Keratinocyte (primary cell): ENCODE measurements at regions not wholly inside any gene's neighbourhood (a gene's known extent, or its start where the extent isn't known, plus 50 kb on each side); places are given as distances from the start of the nearest gene placed in this dataset.

Source experiments
- DNase-seq: peaks from one replicate; pipeline ENCODE4 v3.0.0-alpha.2; 2011; ENCODE audit warnings: low read depth, missing footprints, low spot score
- FAIRE-seq: peaks from 2 replicates; lab custom pipeline; 2011; peaks lifted over from hg19 to GRCh38; lab: Jason Lieb, UNC
- H2AFZ ChIP-seq: 2 replicates; pipeline ENCODE4 v1.6.0; 2012; ENCODE audit warnings: low read length, control low read depth, inconsistent platforms; ENCODE audit not compliant: control insufficient read depth
- H3K27ac ChIP-seq: 2 replicates; pipeline ENCODE4 v1.5.1; 2011; ENCODE audit warnings: low read length; ENCODE audit not compliant: control insufficient read depth, insufficient read depth
- H3K27me3 ChIP-seq: 3 replicates; pipeline ENCODE4 v1.6.0; 2011; ENCODE audit warnings: low read length; ENCODE audit not compliant: control insufficient read depth, insufficient read depth; ENCODE audit errors: extremely low read depth
- H3K36me3 ChIP-seq, 2 experiments: 2 replicates in 1 of 2; 3 replicates in 1 of 2; pipeline ENCODE4 v1.5.1; 2011; ENCODE audit warnings: low read length in 2 of 2, mild to moderate bottlenecking in 1 of 2; ENCODE audit not compliant: control insufficient read depth in 2 of 2, insufficient read depth in 2 of 2; ENCODE audit errors: extremely low read depth in 1 of 2
- H3K4me1 ChIP-seq: 3 replicates; pipeline ENCODE4 v1.5.1; 2011; ENCODE audit warnings: low read length; ENCODE audit not compliant: control insufficient read depth, insufficient read depth; ENCODE audit errors: extremely low read depth
- H3K4me2 ChIP-seq: 3 replicates; pipeline ENCODE4 v1.6.0; 2011; ENCODE audit warnings: low read depth, low read length; ENCODE audit not compliant: control insufficient read depth, insufficient read depth; ENCODE audit errors: extremely low read depth
- H3K4me3 ChIP-seq, 3 experiments: fragments of 200-600 bp in 1 of 3; sonication (generic) in 1 of 3; 2 replicates in 2 of 3; 3 replicates in 1 of 3; pipeline ENCODE4 v1.5.1; 2011 to 2016; ENCODE audit warnings: low read length in 3 of 3, mild to moderate bottlenecking in 3 of 3, control low read depth in 2 of 3, inconsistent platforms in 1 of 3, low read depth in 1 of 3, mixed read lengths in 1 of 3, mixed run types in 1 of 3, moderate library complexity in 1 of 3; ENCODE audit not compliant: control insufficient read depth in 2 of 3, insufficient read depth in 2 of 3; ENCODE audit errors: extremely low read depth in 1 of 3
- H3K79me2 ChIP-seq: 2 replicates; pipeline ENCODE4 v1.6.0; 2012; ENCODE audit warnings: low read length; ENCODE audit not compliant: control insufficient read depth, insufficient read depth
- H3K9ac ChIP-seq: 3 replicates; pipeline ENCODE4 v1.6.0; 2011; ENCODE audit warnings: low read length; ENCODE audit not compliant: control insufficient read depth, insufficient read depth; ENCODE audit errors: extremely low read depth
- H3K9me1 ChIP-seq: 3 replicates; pipeline ENCODE4 v1.6.0; 2011; ENCODE audit warnings: low read length; ENCODE audit not compliant: control insufficient read depth, insufficient read depth; ENCODE audit errors: extremely low read depth
- H3K9me3 ChIP-seq: 2 replicates; pipeline ENCODE4 v1.5.1; 2012; ENCODE audit warnings: low read depth, low read length; ENCODE audit not compliant: control insufficient read depth
- H4K20me1 ChIP-seq: 3 replicates; pipeline ENCODE4 v1.6.0; 2011; ENCODE audit warnings: low read length; ENCODE audit not compliant: control insufficient read depth, insufficient read depth; ENCODE audit errors: extremely low read depth
- CTCF ChIP-seq, 3 experiments: IDR thresholded peaks in 1 of 3; conservative IDR thresholded peaks in 1 of 3; optimal IDR thresholded peaks in 1 of 3; 2 replicates in 2 of 3; 3 replicates in 1 of 3; pipeline versions ENCODE3 to v1.5.1; 2011; ENCODE audit warnings: low read length in 3 of 3, mild to moderate bottlenecking in 3 of 3, moderate library complexity in 2 of 3, control low read depth in 1 of 3, inconsistent platforms in 1 of 3; ENCODE audit not compliant: insufficient read depth in 2 of 3; ENCODE audit errors: extremely low read depth in 1 of 3
- EZH2 ChIP-seq: IDR thresholded peaks from one replicate; pipeline ENCODE4 v1.6.1; 2012; ENCODE audit warnings: inconsistent platforms, mild to moderate bottlenecking, low read length, moderate library complexity
- dilution Hi-C: fragments of 300-500 bp; cut with MboI; formaldehyde crosslinking; loops from one replicate; pipeline ENCODE4 v1.7.0; 2020; ENCODE audit warnings: low sequenced_read_pairs; ENCODE audit not compliant: extremely low pct_ligation_motif_present

GRCh38 chr2:31664949-31665724 lies 84.4 kb upstream of the SRD5A2 start:
- H3K27me3 ChIP-seq = no peaks in the 10 kb centered on the region
- no peaks in the 10 kb centered on the region for H4K20me1 ChIP-seq

GRCh38 chr2:31660812-31661335 lies 80.1 kb upstream of the SRD5A2 start:
- Histone ChIP-seq H3K4me3 (no peak overlapping the region), H2AFZ (peak overlapping the region; percentile 10), H3K9me3 (no peaks in the 10 kb centered on the region), H3K4me2 (peak overlapping the region; percentile 10), H3K27ac (peak overlapping the region; percentile 62), H3K4me1 (peaks cover 15% of the 10 kb centered on the region), H4K20me1 (no peaks in the 10 kb centered on the region), H3K79me2 (no peaks in the 10 kb centered on the region), H3K27me3 (no peaks in the 10 kb centered on the region), H3K9ac (no peak overlapping the region), H3K9me1 (no peaks in the 10 kb centered on the region), H3K36me3 (no peaks in the 10 kb centered on the region)
- peak; percentile 70 for DNase-seq
- dilution Hi-C loops = no loop called here
- TF ChIP-seq EZH2 (no peak), CTCF (optimal IDR thresholded peaks at IDR 0.05 in 1 of 3, IDR thresholded peaks at IDR 0.05 in 1 of 3, conservative IDR thresholded peaks at IDR 0.05 in 1 of 3; ENCODE audit: extremely low read depth in 1 of 3, insufficient read depth in 2 of 3, low read length in 3 of 3) (no peak)
- peak; percentile 92 for FAIRE-seq

More at GRCh38 chr2:31664949-31665724, 84.4 kb upstream of the SRD5A2 start:
- Histone ChIP-seq H3K79me2 (no peaks in the 10 kb centered on the region), H3K27ac (no peak overlapping the region), H3K9me1 (no peaks in the 10 kb centered on the region), H3K9ac (no peak overlapping the region), H3K9me3 (no peaks in the 10 kb centered on the region), H3K4me2 (no peak overlapping the region), H3K4me1 (peaks cover 14% of the 10 kb centered on the region), H3K4me3 (no peak overlapping the region), H2AFZ (no peak overlapping the region), H3K36me3 (no peaks in the 10 kb centered on the region)
- dilution Hi-C loops = no loop called here
- DNase-seq (no peak), FAIRE-seq (no peak)
- TF ChIP-seq CTCF (optimal IDR thresholded peaks at IDR 0.05 in 1 of 3, IDR thresholded peaks at IDR 0.05 in 1 of 3, conservative IDR thresholded peaks at IDR 0.05 in 1 of 3; ENCODE audit: extremely low read depth in 1 of 3, insufficient read depth in 2 of 3, low read length in 3 of 3) (no peak), EZH2 (no peak)
